ENCODE measurements at regions not wholly inside any gene's neighbourhood (a gene's known extent, or its start where the extent isn't known, plus 50 kb on each side); places are given as distances from the start of the nearest gene placed in this dataset.

GRCh38 chr3:25113891-25114290, 314.2 kb upstream of the RARB start:
- no peak for DNase-seq (ENCODE audit: low read depth)
- H3K36me3 ChIP-seq (ENCODE audit: control insufficient read depth, insufficient read depth, low read length, severe bottlenecking), result no peaks in the 10 kb centered on the region
- H3K27me3 ChIP-seq (replicated peaks; ENCODE audit: control insufficient read depth, insufficient read depth, low read length), result no peaks in the 10 kb centered on the region
- no peaks in the 10 kb centered on the region for H3K9me3 ChIP-seq (ENCODE audit: control insufficient read depth, low read length)
- no peak overlapping the region for H3K9ac ChIP-seq (ENCODE audit: low read length)
- no peaks in the 10 kb centered on the region for H3K4me1 ChIP-seq (ENCODE audit: control insufficient read depth, insufficient read depth, low read length)
- H3K4me3 ChIP-seq (ENCODE audit: low read length), result no peak overlapping the region

DNA sequence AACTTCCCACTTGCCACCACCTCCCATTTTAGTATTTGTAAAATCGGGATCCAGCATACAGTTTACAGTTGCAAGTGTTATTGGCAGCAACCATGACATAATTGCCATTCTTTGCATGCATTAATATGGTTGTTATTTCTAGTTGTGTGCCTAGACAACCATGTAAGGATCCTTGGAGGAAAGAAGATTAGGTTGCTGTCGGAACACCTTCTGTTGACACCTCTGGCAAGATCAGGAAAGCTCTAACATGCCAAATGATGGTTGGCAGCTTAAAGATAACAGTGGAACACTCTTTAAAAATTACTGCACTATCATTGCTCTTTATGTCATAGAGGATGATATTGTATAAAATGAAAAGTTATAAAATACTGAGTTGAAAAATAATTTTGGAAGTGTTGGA, 313.5 kb upstream of the RARB start:
- DNase-seq (ENCODE audit: low read depth), result no peak
- no peaks in the 10 kb centered on the region for H3K4me1 ChIP-seq (ENCODE audit: control insufficient read depth, insufficient read depth, low read length)
- no peaks in the 10 kb centered on the region for H3K27me3 ChIP-seq (replicated peaks; ENCODE audit: control insufficient read depth, insufficient read depth, low read length)
- no peaks in the 10 kb centered on the region for H3K36me3 ChIP-seq (ENCODE audit: control insufficient read depth, insufficient read depth, low read length, severe bottlenecking)
- no peaks in the 10 kb centered on the region for H3K9me3 ChIP-seq (ENCODE audit: control insufficient read depth, low read length)
- no peak overlapping the region for H3K9ac ChIP-seq (ENCODE audit: low read length)
- no peak overlapping the region for H3K4me3 ChIP-seq (ENCODE audit: low read length)

- H3K9me3 ChIP-seq (ENCODE audit: control insufficient read depth, low read length), result no peaks in the 10 kb centered on the region
- H3K4me3 ChIP-seq (ENCODE audit: low read length), result no peak overlapping the region
- H3K4me1 ChIP-seq (ENCODE audit: control insufficient read depth, insufficient read depth, low read length), result no peaks in the 10 kb centered on the region
- no peaks in the 10 kb centered on the region for H3K36me3 ChIP-seq (ENCODE audit: control insufficient read depth, insufficient read depth, low read length, severe bottlenecking)
- no peak for DNase-seq (ENCODE audit: low read depth)
- no peak overlapping the region for H3K9ac ChIP-seq (ENCODE audit: low read length)
- no peaks in the 10 kb centered on the region for H3K27me3 ChIP-seq (replicated peaks; ENCODE audit: control insufficient read depth, insufficient read depth, low read length)
Measured at GRCh38 chr3:25117005-25117593, 311.0 kb upstream of the RARB start.

GRCh38 chr3:25119682-25120081, 308.4 kb upstream of the RARB start:
- no peaks in the 10 kb centered on the region for H3K4me1 ChIP-seq (ENCODE audit: control insufficient read depth, insufficient read depth, low read length)
- H3K4me3 ChIP-seq (ENCODE audit: low read length), result no peak overlapping the region
- DNase-seq (ENCODE audit: low read depth), result no peak
- H3K36me3 ChIP-seq (ENCODE audit: control insufficient read depth, insufficient read depth, low read length, severe bottlenecking), result no peaks in the 10 kb centered on the region
- H3K9ac ChIP-seq (ENCODE audit: low read length), result no peak overlapping the region
- H3K27me3 ChIP-seq (replicated peaks; ENCODE audit: control insufficient read depth, insufficient read depth, low read length), result no peaks in the 10 kb centered on the region
- H3K9me3 ChIP-seq (ENCODE audit: control insufficient read depth, low read length), result no peaks in the 10 kb centered on the region

GRCh38 chr3:25120665-25121064, 307.4 kb upstream of the RARB start:
- no peak for DNase-seq (ENCODE audit: low read depth)
- Histone ChIP-seq H3K4me1 (ENCODE audit: control insufficient read depth, insufficient read depth, low read length) (no peaks in the 10 kb centered on the region), H3K27me3 (replicated peaks; ENCODE audit: control insufficient read depth, insufficient read depth, low read length) (no peaks in the 10 kb centered on the region), H3K9me3 (ENCODE audit: control insufficient read depth, low read length) (no peaks in the 10 kb centered on the region), H3K36me3 (ENCODE audit: control insufficient read depth, insufficient read depth, low read length, severe bottlenecking) (no peaks in the 10 kb centered on the region), H3K4me3 (ENCODE audit: low read length) (no peak overlapping the region), H3K9ac (ENCODE audit: low read length) (no peak overlapping the region)

GRCh38 chr3:25125201-25125600, 302.9 kb upstream of the RARB start:
- Histone ChIP-seq H3K4me3 (ENCODE audit: low read length) (no peak overlapping the region), H3K9me3 (ENCODE audit: control insufficient read depth, low read length) (peaks cover 30% of the 10 kb centered on the region), H3K4me1 (ENCODE audit: control insufficient read depth, insufficient read depth, low read length) (no peaks in the 10 kb centered on the region), H3K27me3 (replicated peaks; ENCODE audit: control insufficient read depth, insufficient read depth, low read length) (no peaks in the 10 kb centered on the region), H3K9ac (ENCODE audit: low read length) (no peak overlapping the region), H3K36me3 (ENCODE audit: control insufficient read depth, insufficient read depth, low read length, severe bottlenecking) (no peaks in the 10 kb centered on the region)
- no peak for DNase-seq (ENCODE audit: low read depth)

DNA sequence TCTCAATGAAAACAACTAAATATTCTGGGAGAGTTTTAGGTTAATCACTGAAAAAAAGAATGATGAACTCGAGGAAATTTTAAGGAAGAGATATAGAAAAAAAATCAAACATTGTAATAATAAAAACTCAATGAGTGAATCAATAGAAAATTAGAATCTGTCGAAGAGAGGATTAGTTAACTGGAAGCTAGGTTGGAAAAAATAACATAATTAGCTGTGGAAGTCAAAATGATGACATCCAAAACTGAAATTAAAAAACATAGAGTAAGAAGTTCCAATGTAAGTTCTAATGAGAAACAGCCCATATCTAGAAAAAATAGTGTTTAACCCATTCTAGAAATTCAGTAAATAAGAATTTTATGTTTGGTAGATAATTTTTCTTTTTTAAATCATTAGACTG, 299.3 kb upstream of the RARB start:
- no peaks in the 10 kb centered on the region for H3K36me3 ChIP-seq (ENCODE audit: control insufficient read depth, insufficient read depth, low read length, severe bottlenecking)
- peaks cover 34% of the 10 kb centered on the region for H3K9me3 ChIP-seq (ENCODE audit: control insufficient read depth, low read length)
- no peak overlapping the region for H3K4me3 ChIP-seq (ENCODE audit: low read length)
- no peaks in the 10 kb centered on the region for H3K4me1 ChIP-seq (ENCODE audit: control insufficient read depth, insufficient read depth, low read length)
- DNase-seq (ENCODE audit: low read depth), result no peak
- H3K27me3 ChIP-seq (replicated peaks; ENCODE audit: control insufficient read depth, insufficient read depth, low read length), result no peaks in the 10 kb centered on the region
- no peak overlapping the region for H3K9ac ChIP-seq (ENCODE audit: low read length)

GRCh38 chr3:25130724-25131520, 297.1 kb upstream of the RARB start:
- Histone ChIP-seq H3K9me3 (ENCODE audit: control insufficient read depth, low read length) (peaks cover 34% of the 10 kb centered on the region), H3K4me1 (ENCODE audit: control insufficient read depth, insufficient read depth, low read length) (no peaks in the 10 kb centered on the region), H3K9ac (ENCODE audit: low read length) (no peak overlapping the region), H3K4me3 (ENCODE audit: low read length) (no peak overlapping the region), H3K27me3 (replicated peaks; ENCODE audit: control insufficient read depth, insufficient read depth, low read length) (no peaks in the 10 kb centered on the region), H3K36me3 (ENCODE audit: control insufficient read depth, insufficient read depth, low read length, severe bottlenecking) (no peaks in the 10 kb centered on the region)
- no peak for DNase-seq (ENCODE audit: low read depth)

- no peaks in the 10 kb centered on the region for H3K27me3 ChIP-seq (replicated peaks; ENCODE audit: control insufficient read depth, insufficient read depth, low read length)
- DNase-seq (ENCODE audit: low read depth), result no peak
- no peaks in the 10 kb centered on the region for H3K4me1 ChIP-seq (ENCODE audit: control insufficient read depth, insufficient read depth, low read length)
- peaks cover 20% of the 10 kb centered on the region for H3K9me3 ChIP-seq (ENCODE audit: control insufficient read depth, low read length)
- no peak overlapping the region for H3K4me3 ChIP-seq (ENCODE audit: low read length)
- H3K9ac ChIP-seq (ENCODE audit: low read length), result no peak overlapping the region
- no peaks in the 10 kb centered on the region for H3K36me3 ChIP-seq (ENCODE audit: control insufficient read depth, insufficient read depth, low read length, severe bottlenecking)
Measured at GRCh38 chr3:25133588-25133987, 294.5 kb upstream of the RARB start.

DNA sequence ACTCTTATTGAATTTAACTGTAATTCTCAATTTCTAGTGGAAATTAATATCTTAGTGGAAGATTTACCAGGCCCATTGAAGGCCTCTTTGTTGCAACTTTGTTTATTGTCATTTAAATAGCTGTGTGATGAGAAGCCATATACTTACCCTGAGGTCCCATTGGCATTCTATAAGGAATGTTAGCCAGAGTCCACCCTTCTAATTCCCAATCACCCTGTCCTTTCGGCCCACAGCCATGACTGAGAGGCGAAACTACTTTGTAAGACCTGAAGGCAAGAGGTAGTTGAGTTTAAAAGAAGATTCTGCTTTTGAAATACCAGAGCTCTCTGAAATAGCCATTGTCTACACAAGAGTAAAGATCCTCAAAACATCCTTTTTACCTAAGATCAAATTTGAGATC, 290.5 kb upstream of the RARB start:
- Histone ChIP-seq H3K4me1 (ENCODE audit: control insufficient read depth, insufficient read depth, low read length) (no peaks in the 10 kb centered on the region), H3K4me3 (ENCODE audit: low read length) (no peak overlapping the region), H3K36me3 (ENCODE audit: control insufficient read depth, insufficient read depth, low read length, severe bottlenecking) (no peaks in the 10 kb centered on the region), H3K9ac (ENCODE audit: low read length) (no peak overlapping the region), H3K27me3 (replicated peaks; ENCODE audit: control insufficient read depth, insufficient read depth, low read length) (no peaks in the 10 kb centered on the region), H3K9me3 (ENCODE audit: control insufficient read depth, low read length) (no peaks in the 10 kb centered on the region)
- no peak for DNase-seq (ENCODE audit: low read depth)

- Histone ChIP-seq H3K4me3 (ENCODE audit: low read length) (no peak overlapping the region), H3K9ac (ENCODE audit: low read length) (no peak overlapping the region), H3K4me1 (ENCODE audit: control insufficient read depth, insufficient read depth, low read length) (no peaks in the 10 kb centered on the region), H3K36me3 (ENCODE audit: control insufficient read depth, insufficient read depth, low read length, severe bottlenecking) (no peaks in the 10 kb centered on the region), H3K9me3 (ENCODE audit: control insufficient read depth, low read length) (no peaks in the 10 kb centered on the region), H3K27me3 (replicated peaks; ENCODE audit: control insufficient read depth, insufficient read depth, low read length) (no peaks in the 10 kb centered on the region)
- DNase-seq (ENCODE audit: low read depth), result no peak
Measured at GRCh38 chr3:25139267-25139666, 288.8 kb upstream of the RARB start.
